Limb (tissue), 2 donors: ENCODE measurements at regions not wholly inside any gene's neighbourhood (a gene's known extent, or its start where the extent isn't known, plus 50 kb on each side); places are given as distances from the start of the nearest gene placed in this dataset.

Experiments
- DNase-seq, 2 donors: peaks; one replicate each; pipeline ENCODE4 v3.0.0-alpha.2; 2016; ENCODE audit errors: extremely low spot score in 2 of 2

DNA sequence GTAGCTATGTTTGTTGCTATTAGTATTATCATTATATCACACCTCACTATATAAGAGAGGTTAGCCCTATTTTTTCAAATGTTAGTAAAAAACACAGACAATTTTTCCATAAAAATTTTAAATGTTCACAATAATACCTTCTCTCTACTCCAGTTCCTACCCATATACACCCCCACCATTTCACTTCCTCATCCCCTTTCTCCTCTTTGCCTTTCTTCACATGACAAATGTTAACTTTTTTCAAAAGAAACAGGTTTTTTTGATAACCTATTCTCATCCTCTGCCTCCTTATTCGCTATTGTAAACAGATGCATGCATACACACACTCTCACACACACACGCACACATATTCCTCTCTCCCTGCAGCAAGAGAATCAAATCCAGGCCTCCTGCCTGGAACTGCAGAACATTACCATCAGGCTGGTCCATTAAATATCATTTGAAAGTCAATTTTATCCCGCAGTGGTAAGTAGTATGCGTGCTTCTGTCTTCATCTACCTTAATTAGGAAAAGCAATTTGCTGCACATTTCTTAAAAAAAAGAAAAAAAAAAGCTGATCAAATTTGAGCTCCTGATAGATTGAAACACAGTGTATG lies 55.5 kb downstream of the MID1IP1 start:
- DNase-seq: no peak

- DNase-seq: no peak
These were observed 56.7 kb downstream of the MID1IP1 start for GRCh38 chrX:38857736-38858523.

- DNase-seq: no peak
These were observed 58.3 kb downstream of the MID1IP1 start for GRCh38 chrX:38859602-38860001.

GRCh38 chrX:38860106-38861013 lies 59.1 kb downstream of the MID1IP1 start:
- DNase-seq: no peak

- DNase-seq: no peak
These were observed 60.2 kb downstream of the MID1IP1 start for GRCh38 chrX:38861489-38861888.

DNA sequence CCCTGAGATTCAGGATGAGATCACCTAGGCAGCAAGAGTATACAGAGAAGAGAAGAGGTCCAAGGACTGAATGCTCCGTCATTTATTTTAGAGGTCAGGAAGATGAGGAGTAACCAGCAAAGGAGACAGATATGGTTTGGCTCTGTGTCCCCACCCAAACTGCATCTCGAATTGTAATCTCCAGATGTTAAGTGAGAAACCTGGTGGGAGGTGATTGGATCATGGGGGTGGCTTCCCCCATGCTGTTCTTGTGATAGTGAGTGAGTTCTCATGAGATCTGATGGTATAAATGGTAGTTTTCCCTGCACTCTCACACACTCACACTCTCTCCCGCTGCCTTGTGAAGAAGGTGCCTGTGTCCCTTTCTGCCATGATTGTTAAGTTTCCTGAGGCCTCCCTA lies 60.8 kb downstream of the MID1IP1 start:
- DNase-seq: no peak

- no peak for DNase-seq
These were observed 62.9 kb downstream of the MID1IP1 start for GRCh38 chrX:38864165-38864564.

GRCh38 chrX:38868321-38868720 lies 67.1 kb downstream of the MID1IP1 start:
- DNase-seq: no peak

DNA sequence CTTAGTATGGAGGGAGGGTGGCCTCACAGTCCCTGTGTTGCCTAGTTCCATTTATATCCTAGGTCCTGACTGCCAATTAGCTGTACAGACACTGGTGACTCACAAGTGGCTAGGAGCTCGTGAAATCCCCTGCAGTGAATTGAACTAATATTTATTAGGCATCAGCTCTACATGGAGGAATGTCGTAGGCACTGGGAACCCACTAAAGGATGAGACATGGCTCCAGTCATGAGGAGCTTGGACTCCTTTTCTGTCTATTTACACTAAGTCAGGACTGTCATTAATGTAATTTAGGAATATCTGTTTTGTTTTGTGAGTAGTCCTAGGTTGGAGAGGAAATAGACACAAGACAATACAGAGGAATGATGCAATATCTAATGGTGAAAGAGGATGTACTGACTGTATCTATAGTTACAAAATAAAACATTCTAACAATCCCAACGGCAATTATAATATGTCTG lies 67.7 kb downstream of the MID1IP1 start:
- DNase-seq: no peak

- DNase-seq: no peak
These were observed 69.2 kb downstream of the MID1IP1 start for GRCh38 chrX:38870361-38870895.

DNA sequence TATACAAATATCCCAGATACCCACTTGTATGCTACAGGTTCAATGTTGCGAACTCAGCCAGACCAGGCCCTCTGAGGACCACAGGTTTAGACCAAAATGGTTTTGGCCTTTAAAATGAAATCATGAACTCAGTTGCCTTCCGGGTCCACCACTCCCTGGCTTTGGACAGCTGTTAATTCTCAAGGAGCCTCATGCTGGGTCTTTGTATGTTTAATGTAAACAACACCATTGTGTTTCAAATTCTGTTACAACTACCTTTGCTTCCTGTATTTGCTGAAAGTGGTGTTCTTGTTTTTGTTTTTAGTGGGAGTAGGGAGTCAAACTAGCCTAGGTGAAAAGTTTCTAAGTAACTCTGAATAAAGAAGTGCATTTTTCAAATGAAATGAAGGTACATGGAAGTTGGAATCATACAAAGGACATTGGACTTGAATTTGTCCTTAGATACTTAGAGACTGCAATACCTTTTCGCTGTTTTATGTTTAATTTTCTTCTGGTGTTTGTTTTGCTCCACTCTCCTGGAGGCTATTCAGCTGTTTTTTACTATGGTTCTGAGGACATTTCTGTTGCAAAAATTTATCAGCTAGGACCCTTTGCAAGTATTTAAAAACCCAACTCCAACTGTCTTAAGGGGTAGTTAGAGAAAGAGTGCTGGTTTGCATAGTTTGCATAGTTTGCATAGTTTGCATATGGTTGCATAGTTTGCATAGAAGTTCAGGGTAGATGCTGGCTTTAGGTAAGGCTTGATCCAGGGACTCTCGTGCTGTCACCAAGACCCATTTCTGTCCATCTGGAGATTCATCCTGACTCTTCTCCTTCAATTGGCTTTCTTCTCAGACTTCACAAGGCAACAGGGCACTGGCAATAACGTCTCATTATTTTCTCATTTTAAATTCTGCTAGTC lies 70.1 kb downstream of the MID1IP1 start:
- no peak for DNase-seq

DNA sequence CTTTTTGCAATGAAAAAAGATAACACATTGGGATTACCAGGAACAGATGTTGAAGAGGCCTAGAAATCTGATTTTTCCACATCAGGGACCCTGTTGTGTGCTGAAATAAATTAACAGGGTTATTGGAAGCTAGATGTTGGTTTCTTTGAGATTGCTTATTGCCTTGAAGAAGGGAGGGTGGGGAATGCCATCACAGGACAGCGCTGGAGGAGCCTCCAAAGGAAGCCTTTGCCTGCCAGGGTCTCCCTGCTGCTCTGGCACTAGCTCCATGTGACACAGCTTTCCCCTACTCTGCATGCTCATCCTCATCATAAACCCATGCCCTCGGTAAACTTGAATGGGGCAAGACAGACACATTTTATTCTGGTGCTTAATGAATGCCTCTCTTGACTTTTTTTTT lies 76.1 kb downstream of the MID1IP1 start:
- DNase-seq: no peak

GRCh38 chrX:38878641-38879340 lies 77.5 kb downstream of the MID1IP1 start:
- DNase-seq: no peak

- DNase-seq: no peak
These were observed 78.5 kb downstream of the MID1IP1 start for GRCh38 chrX:38879631-38880220.

GRCh38 chrX:38880296-38880854 lies 79.1 kb downstream of the MID1IP1 start:
- DNase-seq: no peak

DNA sequence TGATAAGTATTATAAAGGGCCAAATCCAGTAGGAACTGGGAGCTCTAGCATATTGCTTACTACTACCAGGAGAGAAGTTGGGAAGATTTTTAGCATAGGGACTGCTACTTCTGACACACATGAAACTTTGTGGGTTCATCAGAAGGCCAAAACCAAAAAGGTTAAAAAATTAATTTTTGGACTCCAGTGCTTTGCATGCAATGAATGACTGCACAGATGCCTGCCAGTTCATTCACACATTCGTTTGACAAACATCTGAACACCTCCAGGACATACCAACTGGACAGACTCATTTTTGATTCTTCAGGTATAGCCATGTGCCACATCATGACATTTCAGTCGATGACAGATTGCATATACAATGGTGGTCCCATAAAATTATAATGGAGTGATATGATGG lies 79.8 kb downstream of the MID1IP1 start:
- no peak for DNase-seq

GRCh38 chrX:38881727-38882126 lies 80.5 kb downstream of the MID1IP1 start:
- DNase-seq: no peak

GRCh38 chrX:38882894-38883626 lies 81.8 kb downstream of the MID1IP1 start:
- DNase-seq: no peak

- DNase-seq: no peak
These were observed 84.9 kb downstream of the MID1IP1 start for GRCh38 chrX:38886112-38886511.
